ENCODE measurements at regions not wholly inside any gene's neighbourhood (a gene's known extent, or its start where the extent isn't known, plus 50 kb on each side); places are given as distances from the start of the nearest gene placed in this dataset.

DNA sequence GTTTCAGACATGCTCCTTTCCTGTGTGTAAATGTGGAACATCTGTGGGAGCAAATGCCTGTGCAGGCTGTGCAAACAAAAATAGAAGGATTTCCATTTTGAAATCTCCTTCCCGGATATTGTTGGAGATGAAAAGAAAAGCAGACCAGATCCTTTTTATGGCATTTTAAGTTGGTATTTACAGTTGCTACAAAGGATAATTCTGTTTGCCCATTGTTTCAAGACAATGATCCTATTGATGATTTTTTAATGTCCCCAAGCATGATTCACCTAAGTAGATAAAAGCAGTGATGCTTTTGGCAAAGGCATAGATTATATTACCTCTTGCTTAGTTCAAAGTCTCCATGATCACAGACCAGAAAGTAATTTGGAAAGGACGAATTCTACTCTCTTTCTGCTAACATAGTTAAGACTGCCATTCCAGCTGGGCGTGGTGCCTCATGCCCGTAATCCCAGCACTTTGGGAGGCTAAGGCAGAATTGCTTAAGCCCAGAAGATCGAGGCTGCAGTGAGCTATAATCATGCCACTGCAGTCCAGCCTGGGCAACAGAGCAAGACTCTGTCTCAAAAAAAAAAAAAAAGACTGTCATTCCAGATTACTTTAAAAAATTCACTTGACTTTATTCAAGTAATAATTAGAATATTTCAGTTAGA is 209.6 kb upstream of the SLC39A10 start:
- TF ChIP-seq, protein P1, sequence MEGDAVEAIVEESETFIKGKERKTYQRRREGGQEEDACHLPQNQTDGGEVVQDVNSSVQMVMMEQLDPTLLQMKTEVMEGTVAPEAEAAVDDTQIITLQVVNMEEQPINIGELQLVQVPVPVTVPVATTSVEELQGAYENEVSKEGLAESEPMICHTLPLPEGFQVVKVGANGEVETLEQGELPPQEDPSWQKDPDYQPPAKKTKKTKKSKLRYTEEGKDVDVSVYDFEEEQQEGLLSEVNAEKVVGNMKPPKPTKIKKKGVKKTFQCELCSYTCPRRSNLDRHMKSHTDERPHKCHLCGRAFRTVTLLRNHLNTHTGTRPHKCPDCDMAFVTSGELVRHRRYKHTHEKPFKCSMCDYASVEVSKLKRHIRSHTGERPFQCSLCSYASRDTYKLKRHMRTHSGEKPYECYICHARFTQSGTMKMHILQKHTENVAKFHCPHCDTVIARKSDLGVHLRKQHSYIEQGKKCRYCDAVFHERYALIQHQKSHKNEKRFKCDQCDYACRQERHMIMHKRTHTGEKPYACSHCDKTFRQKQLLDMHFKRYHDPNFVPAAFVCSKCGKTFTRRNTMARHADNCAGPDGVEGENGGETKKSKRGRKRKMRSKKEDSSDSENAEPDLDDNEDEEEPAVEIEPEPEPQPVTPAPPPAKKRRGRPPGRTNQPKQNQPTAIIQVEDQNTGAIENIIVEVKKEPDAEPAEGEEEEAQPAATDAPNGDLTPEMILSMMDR (IDR thresholded peaks at IDR 0.05) = no peak
- TF ChIP-seq EZH2 (IDR thresholded peaks at IDR 0.05; ENCODE audit: borderline replicate concordance, insufficient read depth, low read depth, low read length, poor library complexity, severe bottlenecking) = no peak

Data from B cell (primary cell).